ENCODE measurements at regions not wholly inside any gene's neighbourhood (a gene's known extent, or its start where the extent isn't known, plus 50 kb on each side); places are given as distances from the start of the nearest gene placed in this dataset.

DNA sequence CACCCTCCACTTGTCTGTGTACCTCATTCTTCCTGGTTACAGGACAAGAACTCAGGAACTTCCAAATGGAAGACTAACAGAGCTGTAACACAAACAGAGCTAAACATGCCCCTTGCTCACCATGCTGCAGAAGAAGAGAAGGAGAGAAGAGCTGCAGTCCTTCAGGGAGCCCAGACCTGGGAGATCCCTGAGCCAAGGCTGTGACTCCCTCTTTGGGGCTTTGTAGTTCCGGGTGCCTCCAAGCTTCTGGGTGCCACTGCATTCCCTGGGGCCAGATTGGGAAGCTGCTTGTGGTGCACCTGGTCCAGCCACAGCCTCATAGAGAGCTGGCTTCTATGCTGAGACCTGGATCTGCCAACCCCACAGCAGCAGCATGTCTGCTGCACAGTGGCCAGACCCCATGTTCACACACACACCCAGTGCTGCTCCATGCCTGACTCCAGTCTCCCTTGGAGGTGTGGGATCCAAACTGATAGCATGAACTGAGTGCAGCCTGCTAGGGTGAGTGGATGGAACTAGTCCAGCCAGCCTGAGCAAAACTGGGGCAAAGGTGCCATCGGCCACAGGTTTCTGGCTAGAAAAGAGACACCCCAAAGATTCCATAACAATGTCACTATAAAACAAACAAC lies 263.0 kb upstream of the NRIP1 start:
- DNase-seq, result no peak

GRCh38 chr21:15329191-15329590 lies 264.4 kb upstream of the NRIP1 start:
- no peak for DNase-seq

GRCh38 chr21:15330872-15331271 lies 266.1 kb upstream of the NRIP1 start:
- DNase-seq, result no peak

DNA sequence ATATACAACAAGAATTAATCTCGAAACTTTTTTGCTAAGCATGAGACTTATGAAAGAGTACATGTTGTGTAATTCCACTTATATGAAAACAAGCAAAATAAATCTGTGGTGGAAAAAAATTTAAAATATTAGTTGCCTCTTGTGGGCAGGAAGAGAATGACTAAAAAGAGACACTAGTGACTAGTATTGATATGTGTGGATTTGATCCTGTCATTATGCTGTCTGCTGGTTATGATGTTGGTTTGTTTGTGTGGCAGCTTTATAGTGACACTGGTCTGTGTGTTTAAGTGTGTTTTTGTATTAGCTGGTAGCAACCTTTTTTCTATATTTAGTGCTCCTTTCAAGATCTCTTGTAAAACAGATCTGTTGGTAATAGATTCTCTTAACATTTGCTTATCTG lies 267.8 kb upstream of the NRIP1 start:
- DNase-seq, result no peak

DNA sequence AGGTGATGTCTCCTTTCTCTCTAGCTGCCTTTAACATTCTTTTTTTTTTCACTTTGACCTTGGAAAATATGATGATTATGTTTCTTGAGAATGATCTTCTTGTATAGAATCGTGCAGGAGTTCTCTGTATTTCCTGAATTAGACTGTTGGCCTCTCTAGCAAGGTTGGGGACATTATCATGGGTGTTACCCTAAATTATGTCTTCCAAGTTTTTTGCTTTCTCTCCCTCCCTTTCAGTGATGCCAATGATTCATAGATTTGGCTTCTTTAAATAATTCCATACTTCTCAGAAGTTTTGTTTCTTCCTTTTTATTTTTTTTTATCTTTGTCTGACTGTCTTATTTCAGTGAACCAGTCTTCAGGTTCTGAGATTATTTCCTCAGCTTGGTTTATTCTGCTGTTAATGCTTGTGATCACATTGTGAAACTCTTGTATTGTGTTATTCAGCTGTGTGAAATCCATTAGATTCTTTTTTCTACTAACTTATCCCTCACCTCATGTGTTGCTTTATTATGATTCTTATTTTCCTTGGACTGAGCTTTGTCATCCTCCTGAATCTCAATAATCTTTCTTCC lies 268.4 kb upstream of the NRIP1 start:
- no peak for DNase-seq

GRCh38 chr21:15333951-15334350 lies 269.2 kb upstream of the NRIP1 start:
- no peak for DNase-seq

DNA sequence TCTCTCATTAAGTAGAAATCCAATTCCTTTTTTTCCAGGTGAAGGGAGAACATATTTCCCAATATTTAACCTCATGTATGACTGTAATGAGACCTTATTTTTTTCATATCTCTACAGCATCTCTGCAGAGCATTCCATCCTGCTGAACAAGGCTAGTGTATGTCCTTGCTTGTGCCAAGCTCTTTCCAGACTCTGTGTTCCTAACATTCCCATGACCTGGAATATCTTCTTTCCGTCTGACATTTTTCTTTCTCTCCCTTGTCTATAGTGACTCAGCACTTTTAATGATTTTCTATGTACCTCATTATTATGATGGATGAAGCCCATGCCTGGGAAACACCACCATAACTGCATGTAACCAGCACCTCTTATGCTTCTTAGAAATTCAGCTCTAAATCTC lies 278.3 kb upstream of the NRIP1 start:
- DNase-seq, result no peak

GRCh38 chr21:15352009-15352408 lies 287.2 kb upstream of the NRIP1 start:
- no peak for DNase-seq

- no peak for DNase-seq
Measured at GRCh38 chr21:15353546-15353945, 288.7 kb upstream of the NRIP1 start.

DNA sequence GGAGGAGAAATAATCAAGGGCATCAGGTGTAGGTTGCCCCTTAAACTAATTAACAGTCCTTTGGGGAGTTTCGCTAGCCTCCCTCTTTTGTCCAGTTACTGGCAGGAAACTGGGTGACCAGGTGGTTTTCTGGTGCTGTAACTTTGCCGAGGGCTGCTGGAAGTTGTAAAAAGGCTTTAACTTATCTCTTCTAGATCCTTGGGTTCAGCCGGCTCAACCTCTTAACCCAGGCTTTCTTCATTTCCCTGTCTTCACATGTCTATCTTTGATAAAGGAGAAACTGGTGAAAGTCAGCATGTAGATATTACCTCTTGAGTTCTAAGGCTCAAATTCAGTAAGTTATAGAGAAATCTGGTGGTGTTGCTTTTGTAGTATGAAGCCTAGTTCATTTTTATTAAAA lies 289.7 kb upstream of the NRIP1 start:
- DNase-seq, result no peak

- DNase-seq, result no peak
Measured at GRCh38 chr21:15355066-15355465, 290.3 kb upstream of the NRIP1 start.

- no peak for DNase-seq
Measured at GRCh38 chr21:15359251-15359650, 294.5 kb upstream of the NRIP1 start.

DNA sequence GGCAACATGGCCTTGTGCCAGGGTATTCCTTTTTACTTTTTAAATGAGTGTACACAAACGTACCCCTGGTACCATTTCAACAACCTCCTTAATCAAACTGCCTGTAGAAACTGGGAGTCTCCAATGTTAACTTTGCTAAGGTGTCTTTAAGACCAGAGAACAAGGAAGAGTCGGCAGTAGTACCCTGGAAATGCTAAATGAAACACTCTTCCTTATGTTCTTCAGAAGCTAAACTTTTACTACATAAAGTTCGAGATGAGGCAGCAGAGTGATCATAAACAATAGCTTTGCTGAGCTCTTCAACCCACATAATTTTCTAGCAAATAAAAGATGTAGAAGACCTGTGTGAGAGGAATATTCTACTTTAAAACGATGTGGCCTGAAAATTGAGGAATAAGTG lies 297.7 kb upstream of the NRIP1 start:
- no peak for DNase-seq

DNA sequence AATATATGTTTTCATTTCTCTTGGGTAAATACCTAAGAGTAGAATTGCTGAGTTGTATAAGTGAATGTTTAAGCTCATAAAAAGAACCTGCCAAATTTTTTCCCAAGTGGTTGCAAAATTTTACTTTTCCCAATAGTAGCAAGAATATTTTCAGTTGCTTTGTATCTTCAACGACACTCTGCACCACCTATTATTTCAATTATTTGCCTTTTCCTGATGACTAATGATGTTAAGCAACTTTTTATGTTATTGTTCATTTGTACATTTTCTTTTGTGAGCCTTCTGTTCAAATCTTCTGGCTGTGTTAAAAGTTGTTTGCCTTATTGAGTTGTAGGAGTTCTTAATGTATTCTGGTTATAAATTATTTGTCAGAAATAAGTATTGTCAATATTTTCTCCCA lies 299.1 kb upstream of the NRIP1 start:
- no peak for DNase-seq

DNA sequence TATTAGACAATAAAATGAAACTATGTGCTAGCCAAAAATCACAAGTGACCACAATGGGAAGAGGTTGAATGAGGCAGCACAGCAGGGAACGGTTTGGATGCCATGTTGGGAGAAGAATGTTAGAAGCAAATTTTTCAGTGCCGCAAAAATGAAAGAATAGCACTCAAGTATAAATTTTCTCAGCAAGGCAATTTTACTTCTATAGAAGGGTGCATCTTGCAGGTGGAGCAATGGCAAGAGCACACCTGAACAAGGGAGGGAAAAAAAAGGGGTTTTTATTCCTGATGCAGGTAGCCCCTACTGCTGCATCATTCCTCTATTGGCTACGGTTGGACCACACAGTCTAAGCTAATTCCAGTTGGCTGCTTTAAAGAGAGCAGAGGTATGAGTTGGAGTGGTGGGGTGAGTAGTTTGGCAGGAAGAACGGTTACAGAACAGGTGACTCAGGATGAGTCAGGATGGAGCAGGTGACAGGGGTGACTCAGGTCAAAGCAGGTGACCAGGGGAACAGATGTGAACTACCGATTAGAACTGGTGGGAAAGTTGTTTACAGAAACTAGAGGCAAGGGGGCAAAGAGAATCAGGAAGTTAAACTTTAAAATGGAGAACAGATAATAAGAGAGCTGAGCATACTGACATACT lies 301.1 kb upstream of the NRIP1 start:
- DNase-seq, result no peak

- DNase-seq, result no peak
Measured at GRCh38 chr21:15366555-15366954, 301.8 kb upstream of the NRIP1 start.

GRCh38 chr21:15367061-15367626 lies 302.3 kb upstream of the NRIP1 start:
- no peak for DNase-seq

DNA sequence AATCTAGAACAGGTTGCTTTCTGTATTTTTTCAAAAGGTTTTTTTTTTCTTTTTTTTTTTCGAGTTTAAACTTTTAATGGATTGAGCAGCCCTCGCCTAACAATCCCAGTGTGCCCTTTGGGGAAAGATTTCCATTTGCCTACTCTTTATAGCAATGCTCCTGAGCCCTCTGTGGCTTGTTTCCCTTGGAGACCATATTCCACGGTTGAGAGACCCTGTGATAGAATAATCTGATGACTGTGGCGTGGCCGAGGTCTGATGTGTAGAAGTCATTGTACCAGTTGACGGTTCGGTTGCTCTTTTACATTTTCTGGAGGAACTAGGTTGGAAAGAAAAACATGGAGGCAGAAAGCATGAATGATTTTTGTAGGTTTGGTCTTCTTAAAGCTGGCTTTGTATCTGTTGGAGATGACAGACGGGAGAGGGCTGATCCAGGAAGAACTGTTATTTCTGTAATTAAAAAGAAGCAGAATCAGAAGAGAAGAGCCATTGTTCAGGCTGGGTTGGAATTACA lies 305.7 kb upstream of the NRIP1 start:
- DNase-seq, result no peak

- no peak for DNase-seq
Measured at GRCh38 chr21:15373941-15374340, 309.1 kb upstream of the NRIP1 start.

DNA sequence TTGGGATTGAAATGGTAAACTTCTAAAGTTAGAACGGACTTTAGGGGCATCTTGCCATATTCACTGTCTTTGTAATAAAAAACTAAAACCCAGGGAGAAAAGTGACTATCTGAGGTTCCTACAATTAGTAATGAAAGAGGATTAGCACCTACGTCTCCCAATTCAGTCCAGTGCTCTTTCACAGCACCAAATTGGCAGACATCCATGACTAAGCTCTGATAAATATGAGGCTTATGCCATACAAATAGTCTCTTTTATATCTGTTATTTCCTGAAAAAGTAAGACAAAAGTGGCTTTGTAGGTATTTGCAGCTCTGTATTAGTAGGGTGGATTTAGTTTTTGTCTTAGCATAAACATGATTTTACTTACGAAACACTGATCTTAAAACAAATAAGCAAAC lies 315.0 kb upstream of the NRIP1 start:
- DNase-seq, result no peak

- no peak for DNase-seq
Measured at GRCh38 chr21:15383588-15383987, 318.8 kb upstream of the NRIP1 start.

DNA sequence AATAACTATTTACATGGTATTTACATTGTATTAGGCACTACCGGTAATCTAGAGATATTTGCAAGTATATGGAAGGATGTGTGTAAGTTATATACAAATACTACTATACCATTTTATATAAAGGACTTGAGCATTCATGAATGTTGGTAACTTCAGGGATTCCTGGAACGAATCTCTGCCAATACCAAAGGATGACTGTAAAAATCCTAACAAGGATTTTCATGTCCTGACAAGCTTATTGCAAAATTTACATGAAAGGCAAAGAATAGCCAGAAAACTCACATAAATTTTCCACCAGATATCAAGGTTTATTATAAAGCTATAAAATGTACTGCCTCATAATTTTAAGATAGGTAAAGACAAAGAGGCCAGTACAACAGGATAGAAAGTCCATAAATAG lies 325.2 kb upstream of the NRIP1 start:
- no peak for DNase-seq

- DNase-seq, result no peak
Measured at GRCh38 chr21:15397258-15397657, 332.5 kb upstream of the NRIP1 start.

DNA sequence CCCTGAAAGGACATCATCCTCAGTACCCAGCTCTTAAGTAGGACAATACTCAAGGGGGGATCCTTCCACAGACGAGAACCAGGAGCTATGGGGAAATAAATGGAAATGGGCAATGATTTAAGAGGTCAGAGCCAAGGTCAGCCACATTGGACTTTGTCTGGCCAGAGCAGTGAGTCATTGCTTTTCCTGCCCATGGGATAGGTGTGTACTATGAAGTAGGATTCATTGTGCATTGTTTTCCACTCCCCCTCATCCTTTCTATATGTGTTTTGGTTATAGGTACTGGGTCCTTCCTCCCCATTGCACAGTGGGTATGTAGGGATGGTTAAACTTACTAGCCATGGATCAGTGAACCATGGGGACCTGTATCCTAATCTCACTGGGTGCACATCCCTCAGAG lies 328.9 kb upstream of the USP25 start:
- DNase-seq, result no peak

Measured in activated naive CD4-positive, alpha-beta T cell (primary cell).